Urinary bladder (tissue), 3 donors: ENCODE measurements at regions not wholly inside any gene's neighbourhood (a gene's known extent, or its start where the extent isn't known, plus 50 kb on each side); places are given as distances from the start of the nearest gene placed in this dataset.

Source experiments
- DNase-seq: peaks from one replicate; pipeline ENCODE4 v3.0.0-alpha.2; 2015; ENCODE audit errors: extremely low spot score
- H3K27ac ChIP-seq: one replicate; pipeline ENCODE4 v1.5.1; 2013; ENCODE audit warnings: low read depth, mild to moderate bottlenecking, moderate library complexity
- H3K36me3 ChIP-seq: one replicate; pipeline ENCODE4 v1.6.1; 2013; ENCODE audit warnings: mild to moderate bottlenecking, moderate library complexity; ENCODE audit not compliant: insufficient read depth
- H3K4me1 ChIP-seq: one replicate; pipeline ENCODE4 v1.6.1; 2013; ENCODE audit warnings: mild to moderate bottlenecking, moderate library complexity; ENCODE audit not compliant: insufficient read depth
- H3K4me3 ChIP-seq: one replicate; pipeline ENCODE4 v1.5.1; 2013; ENCODE audit warnings: low read depth, low read length
- WGBS: extraction: QIAGEN DNeasy Blood & Tissue Kit; methylation state at CpG from one replicate; pipeline ENCODE4 v1.1.7; 2013; 5-methylcytosine and 5-hydroxymethylcytosine counted together
- donor health status: healthy with polysubstance abuse.
- donor health status: healthy.

DNA sequence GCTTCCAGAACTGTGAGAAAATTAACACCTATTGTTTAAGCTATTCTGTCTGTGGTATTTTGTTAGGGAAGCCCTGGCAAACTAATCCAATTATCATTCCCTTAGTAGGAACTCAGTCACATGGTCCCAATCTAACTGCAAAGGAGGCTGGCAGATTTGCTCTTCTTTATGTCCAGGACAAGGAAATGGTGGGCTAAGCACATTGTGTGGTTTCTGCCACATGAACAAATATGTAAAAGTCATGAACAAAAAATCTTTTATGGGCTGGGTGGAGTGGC, 278.6 kb upstream of the RPL38 start:
- Histone ChIP-seq H3K27ac (no peak overlapping the region), H3K36me3 (no peaks in the 10 kb centered on the region), H3K4me1 (no peaks in the 10 kb centered on the region), H3K4me3 (no peak overlapping the region)
- no peak for DNase-seq

DNA sequence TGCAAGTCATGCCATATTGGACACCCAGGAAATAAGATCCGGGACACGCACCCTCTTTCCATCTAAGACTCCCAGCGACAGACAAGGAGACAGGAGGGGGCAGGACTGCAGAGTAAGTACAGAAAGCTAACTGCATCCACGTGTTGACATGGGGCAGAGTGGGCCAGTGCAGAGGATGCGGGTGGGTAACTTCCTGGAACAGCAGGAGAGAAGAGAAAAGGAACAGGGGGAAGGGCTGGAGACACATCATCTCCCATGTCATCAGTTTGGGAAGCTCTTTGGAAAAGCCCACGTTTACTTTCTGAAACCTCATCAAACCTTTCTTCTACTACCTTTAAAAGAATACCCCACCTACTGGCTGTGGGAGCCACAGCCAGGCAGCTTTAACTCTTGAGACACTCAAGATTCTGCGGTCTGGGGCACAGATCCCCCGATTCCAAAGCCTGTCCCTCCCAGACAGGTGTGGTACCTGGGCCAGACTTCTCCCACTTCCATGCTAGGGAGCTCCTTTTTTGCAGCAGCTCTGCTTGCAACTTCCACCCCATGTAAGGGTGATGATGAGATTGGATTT, 273.5 kb upstream of the RPL38 start:
- no peak for DNase-seq
- WGBS: 29% methylated on average over 8 of the region's 8 CpGs
- no peaks in the 10 kb centered on the region for H3K36me3 ChIP-seq
- H3K4me1 ChIP-seq: no peaks in the 10 kb centered on the region
- H3K4me3 ChIP-seq: no peak overlapping the region
- no peak overlapping the region for H3K27ac ChIP-seq

DNA sequence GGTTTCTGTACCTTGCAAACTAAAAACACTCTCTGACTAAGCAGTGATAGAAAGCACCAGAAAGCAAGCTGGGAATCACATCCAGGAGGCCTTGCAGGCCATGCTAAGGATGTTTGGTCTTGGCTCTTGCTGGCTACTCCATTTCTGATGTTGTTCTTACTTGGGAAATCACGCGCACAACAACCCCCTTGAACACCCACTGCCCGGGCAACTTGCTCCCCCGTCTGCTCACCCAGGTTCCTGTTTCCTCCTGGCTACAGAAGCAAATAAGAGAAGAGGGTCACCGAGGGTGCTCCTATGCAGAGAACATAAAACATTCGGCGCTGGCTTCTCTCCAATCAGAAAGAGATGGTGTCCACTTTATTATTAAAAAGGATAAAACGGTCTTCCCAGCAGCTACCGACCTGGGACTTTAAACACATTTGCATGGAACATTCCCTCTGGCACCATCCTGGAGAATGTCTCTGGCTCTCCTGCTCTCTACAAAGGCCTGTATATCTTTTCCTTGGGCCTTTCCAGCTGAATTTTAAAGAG, 271.2 kb upstream of the RPL38 start:
- no peak overlapping the region for H3K27ac ChIP-seq
- no peak overlapping the region for H3K4me3 ChIP-seq
- no peaks in the 10 kb centered on the region for H3K4me1 ChIP-seq
- H3K36me3 ChIP-seq: no peaks in the 10 kb centered on the region
- 78% methylated on average over 9 of the region's 9 CpGs for WGBS
- DNase-seq: no peak

GRCh38 chr17:73933164-73933766, 270.2 kb upstream of the RPL38 start:
- Histone ChIP-seq H3K4me1 (no peaks in the 10 kb centered on the region), H3K27ac (no peak overlapping the region), H3K36me3 (no peaks in the 10 kb centered on the region), H3K4me3 (no peak overlapping the region)
- no peak for DNase-seq
- WGBS: 87% methylated on average over 8 of the region's 8 CpGs

DNA sequence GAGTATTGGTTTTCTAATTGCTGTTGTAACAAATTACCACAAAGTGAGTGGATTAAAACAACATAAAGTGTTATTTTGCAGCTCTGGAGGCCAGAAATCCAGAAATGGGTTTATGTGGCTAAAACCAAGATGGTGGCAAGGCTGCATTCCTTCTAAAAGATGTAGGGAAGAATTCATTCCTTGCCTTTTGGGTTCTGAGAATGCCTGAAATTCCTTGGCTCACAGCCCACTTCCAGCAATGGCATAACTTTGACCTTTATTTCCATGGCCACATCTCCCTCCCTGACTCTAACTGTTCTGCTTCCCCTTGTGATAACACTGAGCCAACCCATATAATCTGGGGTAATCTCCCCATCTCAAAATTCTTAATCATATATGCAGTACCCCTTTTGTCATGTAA, 269.6 kb upstream of the RPL38 start:
- H3K36me3 ChIP-seq: no peaks in the 10 kb centered on the region
- no peaks in the 10 kb centered on the region for H3K4me1 ChIP-seq
- H3K27ac ChIP-seq: no peak overlapping the region
- no peak for DNase-seq
- H3K4me3 ChIP-seq: no peak overlapping the region

DNA sequence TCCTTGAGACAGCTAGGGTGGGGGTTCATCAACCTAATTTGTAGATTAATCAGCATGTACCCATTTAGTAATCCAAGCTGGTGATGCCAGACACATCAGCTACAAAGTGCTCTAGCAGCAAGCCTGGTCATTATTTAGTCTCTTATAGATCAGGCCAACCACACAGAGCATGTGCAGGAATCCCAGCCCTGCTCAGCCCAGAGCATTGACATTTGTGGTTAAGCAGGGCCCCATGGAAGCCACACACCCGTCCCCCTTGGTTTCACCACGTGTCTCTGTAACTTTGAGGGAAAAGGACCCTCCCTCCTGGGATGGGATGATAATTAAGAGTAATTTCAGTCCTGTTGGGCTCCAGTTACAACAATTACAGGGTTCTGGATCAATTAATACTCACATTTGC, 268.8 kb upstream of the RPL38 start:
- WGBS: 34% methylated on average over 2 of the region's 2 CpGs
- Histone ChIP-seq H3K4me1 (no peaks in the 10 kb centered on the region), H3K4me3 (no peak overlapping the region)

GRCh38 chr17:73936908-73937627, 266.4 kb upstream of the RPL38 start:
- no peak for DNase-seq
- 88% methylated on average over 8 of the region's 8 CpGs for WGBS

More for the DNA sequence above, 268.8 kb upstream of the RPL38 start:
- Histone ChIP-seq H3K36me3 (no peaks in the 10 kb centered on the region), H3K27ac (no peak overlapping the region)
- no peak for DNase-seq

GRCh38 chr17:73938706-73939105, 264.8 kb upstream of the RPL38 start:
- WGBS: 90% methylated on average over 2 of the region's 2 CpGs
- H3K4me1 ChIP-seq: no peaks in the 10 kb centered on the region
- H3K4me3 ChIP-seq: no peak overlapping the region
- H3K36me3 ChIP-seq: no peaks in the 10 kb centered on the region
- no peak for DNase-seq
- H3K27ac ChIP-seq: no peak overlapping the region

More at GRCh38 chr17:73936908-73937627, 266.4 kb upstream of the RPL38 start:
- no peak overlapping the region for H3K27ac ChIP-seq
- no peak overlapping the region for H3K4me3 ChIP-seq
- H3K36me3 ChIP-seq: no peaks in the 10 kb centered on the region
- H3K4me1 ChIP-seq: no peaks in the 10 kb centered on the region

GRCh38 chr17:73939806-73940205, 263.7 kb upstream of the RPL38 start:
- no peak overlapping the region for H3K27ac ChIP-seq
- no peaks in the 10 kb centered on the region for H3K36me3 ChIP-seq
- no peak for DNase-seq
- no peaks in the 10 kb centered on the region for H3K4me1 ChIP-seq
- H3K4me3 ChIP-seq: no peak overlapping the region
- 58% methylated on average over 8 of the region's 8 CpGs for WGBS

DNA sequence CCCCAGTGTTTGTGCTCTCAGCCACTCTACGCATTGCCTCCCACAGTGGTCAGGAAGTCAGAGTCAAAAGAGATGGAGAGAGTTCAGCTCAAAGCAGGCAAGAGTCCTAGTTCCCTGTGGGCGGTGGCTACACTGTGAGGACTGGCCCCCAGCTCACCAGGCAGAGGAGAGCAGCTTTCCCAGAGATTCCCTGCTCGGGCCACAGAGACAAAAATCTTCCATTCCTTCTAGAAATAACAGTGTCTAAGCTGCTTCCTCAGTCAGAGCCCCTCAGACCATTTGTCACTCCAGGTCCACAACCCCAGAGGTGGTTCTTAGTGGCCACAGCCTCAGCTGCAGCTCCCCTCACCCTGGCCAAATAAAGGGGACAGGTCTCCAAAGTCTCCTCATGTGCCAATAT, 263.0 kb upstream of the RPL38 start:
- Histone ChIP-seq H3K36me3 (no peaks in the 10 kb centered on the region), H3K27ac (no peak overlapping the region), H3K4me1 (no peaks in the 10 kb centered on the region), H3K4me3 (no peak overlapping the region)
- no peak for DNase-seq
- WGBS: 63% methylated on average over 3 of the region's 3 CpGs

GRCh38 chr17:73941919-73942530, 261.5 kb upstream of the RPL38 start:
- Histone ChIP-seq H3K36me3 (no peaks in the 10 kb centered on the region), H3K27ac (no peak overlapping the region), H3K4me3 (no peak overlapping the region), H3K4me1 (no peaks in the 10 kb centered on the region)
- no peak for DNase-seq
- WGBS: 93% methylated on average over 3 of the region's 3 CpGs

DNA sequence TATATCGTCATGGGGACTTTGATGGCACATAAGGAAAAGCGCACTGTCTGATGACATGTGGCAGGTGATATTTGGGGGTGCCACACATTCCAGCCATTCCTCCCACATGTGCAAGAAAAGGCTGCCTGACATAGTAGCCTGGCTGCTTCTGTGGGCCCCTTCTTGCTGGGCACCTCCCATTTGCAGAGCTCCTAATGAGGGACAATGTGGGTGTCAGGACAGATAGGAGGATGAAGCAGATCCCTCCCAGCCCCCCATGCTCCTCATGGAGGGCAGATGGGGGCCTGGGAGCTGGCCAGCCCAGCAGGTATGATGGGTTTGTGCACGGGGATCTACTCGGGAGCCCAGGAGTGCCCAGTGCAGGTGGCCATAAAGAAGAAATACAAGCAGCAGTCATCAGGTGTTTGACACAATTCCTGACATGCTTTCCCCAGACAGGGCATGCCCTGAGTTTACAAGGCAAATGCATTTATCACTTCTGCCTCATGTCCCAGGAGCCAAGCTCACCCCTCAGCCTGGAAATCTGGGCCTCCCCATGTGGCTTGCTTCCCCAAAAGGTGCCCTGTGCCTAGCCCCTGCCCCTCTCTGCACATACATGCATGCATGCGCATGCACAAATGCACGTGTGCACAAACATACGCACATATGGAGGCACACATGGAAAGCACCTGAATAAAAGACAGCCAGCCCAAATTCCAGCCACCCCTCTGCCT, 260.6 kb upstream of the RPL38 start:
- no peak overlapping the region for H3K4me3 ChIP-seq
- no peaks in the 10 kb centered on the region for H3K4me1 ChIP-seq
- no peak overlapping the region for H3K27ac ChIP-seq
- 86% methylated on average over 7 of the region's 7 CpGs for WGBS
- H3K36me3 ChIP-seq: no peaks in the 10 kb centered on the region
- DNase-seq: no peak

DNA sequence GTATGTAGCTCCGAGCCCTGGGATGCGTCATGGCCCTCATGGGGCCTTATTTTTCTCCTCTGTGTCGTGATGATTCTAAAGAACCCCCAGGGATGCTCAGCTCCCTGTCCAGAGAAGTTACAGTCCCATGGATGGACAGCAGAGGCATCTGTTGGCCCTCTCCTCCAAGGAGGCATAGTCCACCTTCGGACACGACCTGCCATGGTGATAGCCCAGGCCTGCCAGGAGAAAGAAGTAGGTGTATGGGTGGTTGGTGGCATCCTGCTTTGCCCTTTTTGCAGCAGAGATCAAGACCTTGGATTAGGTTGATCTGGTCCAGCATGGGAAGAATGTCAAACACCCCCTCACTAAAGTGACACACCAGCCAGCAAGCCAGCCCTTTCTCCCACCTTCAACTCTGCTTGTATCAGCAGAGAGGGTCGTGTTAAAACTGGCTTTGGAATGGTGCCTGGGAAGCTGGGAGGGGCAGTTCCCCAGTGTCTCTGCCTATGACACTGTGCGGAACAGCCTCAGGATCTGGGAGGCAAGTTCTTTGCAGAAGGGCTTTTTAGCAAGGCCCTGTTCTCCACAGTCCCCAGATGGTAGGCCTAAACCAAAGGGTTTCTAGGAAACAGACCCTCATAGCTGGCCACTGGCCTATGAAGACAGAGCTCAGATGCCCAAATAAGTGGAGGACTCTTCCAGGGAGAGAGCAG, 259.9 kb upstream of the RPL38 start:
- no peak for DNase-seq
- Histone ChIP-seq H3K4me3 (no peak overlapping the region), H3K36me3 (no peaks in the 10 kb centered on the region), H3K27ac (no peak overlapping the region), H3K4me1 (no peaks in the 10 kb centered on the region)
- WGBS: 58% methylated on average over 7 of the region's 7 CpGs
